ENCODE measurements at regions not wholly inside any gene's neighbourhood (a gene's known extent, or its start where the extent isn't known, plus 50 kb on each side); places are given as distances from the start of the nearest gene placed in this dataset.
"Not testable (repeated sequence)": the region's sequence is repeated elsewhere in the genome, so short reads cannot be mapped to it uniquely, and the experiment has no call there.

GRCh38 chr1:99504287-99504686 is 141.6 kb upstream of the PALMD start:
- no peak for FAIRE-seq

- no peak for FAIRE-seq
Observed at GRCh38 chr1:99506631-99507030, 139.3 kb upstream of the PALMD start.

GRCh38 chr1:99507446-99507845 is 138.5 kb upstream of the PALMD start:
- not testable (repeated sequence) for FAIRE-seq

GRCh38 chr1:99507906-99508732 is 137.8 kb upstream of the PALMD start:
- no peak for FAIRE-seq

- not testable (repeated sequence) for FAIRE-seq
Observed at GRCh38 chr1:99508733-99509445, 137.0 kb upstream of the PALMD start.

GRCh38 chr1:99514823-99515552 is 130.9 kb upstream of the PALMD start:
- FAIRE-seq = not testable (repeated sequence)

- no peak for FAIRE-seq
Observed at GRCh38 chr1:99516141-99516540, 129.8 kb upstream of the PALMD start.

GRCh38 chr1:99520121-99520520 is 125.8 kb upstream of the PALMD start:
- FAIRE-seq = no peak

- no peak for FAIRE-seq
Observed at GRCh38 chr1:99525331-99525730, 120.6 kb upstream of the PALMD start.

- peak; percentile 72 for FAIRE-seq
Observed at GRCh38 chr1:99527078-99527477, 118.8 kb upstream of the PALMD start.

GRCh38 chr1:99527545-99527944 is 118.4 kb upstream of the PALMD start:
- no peak for FAIRE-seq

GRCh38 chr1:99529002-99529401 is 116.9 kb upstream of the PALMD start:
- no peak for FAIRE-seq

- no peak for FAIRE-seq
Observed at GRCh38 chr1:99531578-99532275, 114.2 kb upstream of the PALMD start.

- FAIRE-seq = no peak
Observed at GRCh38 chr1:99532276-99532580, 113.7 kb upstream of the PALMD start.

- FAIRE-seq = no peak
Observed at GRCh38 chr1:99533909-99534637, 111.8 kb upstream of the PALMD start.

GRCh38 chr1:99534638-99534930 is 111.3 kb upstream of the PALMD start:
- FAIRE-seq = no peak

GRCh38 chr1:99535470-99536164 is 110.3 kb upstream of the PALMD start:
- FAIRE-seq = no peak

GRCh38 chr1:99537886-99538617 is 107.9 kb upstream of the PALMD start:
- FAIRE-seq = no peak

- no peak for FAIRE-seq
Observed at GRCh38 chr1:99538618-99538956, 107.3 kb upstream of the PALMD start.

GRCh38 chr1:99539131-99539530 is 106.8 kb upstream of the PALMD start:
- no peak for FAIRE-seq

GRCh38 chr1:99540744-99541143 is 105.2 kb upstream of the PALMD start:
- peak; percentile 31 for FAIRE-seq
